ENCODE measurements at regions not wholly inside any gene's neighbourhood (a gene's known extent, or its start where the extent isn't known, plus 50 kb on each side); places are given as distances from the start of the nearest gene placed in this dataset.
"Not testable (repeated sequence)": the region's sequence is repeated elsewhere in the genome, so short reads cannot be mapped to it uniquely, and the experiment has no call there.

DNA sequence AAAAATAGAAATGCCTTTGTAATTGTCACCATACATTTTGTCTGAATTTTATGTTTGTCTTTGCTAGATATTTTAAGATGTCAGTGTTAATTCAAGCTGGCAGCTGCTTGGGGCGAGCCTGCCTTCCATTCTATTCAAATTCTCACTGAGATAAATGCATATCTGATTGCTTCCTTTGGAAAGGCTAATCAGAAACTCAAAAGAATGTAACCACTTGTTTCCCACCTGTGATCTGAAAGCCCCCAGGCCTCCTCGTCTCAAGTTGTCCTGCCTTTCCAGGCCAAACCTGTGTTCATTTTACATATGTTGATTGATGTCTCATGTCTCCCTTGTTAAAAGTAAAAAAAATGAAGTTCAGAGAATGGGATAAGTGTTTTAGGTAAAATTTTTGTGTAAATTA is 318.7 kb upstream of the TECRL start:
- intact Hi-C loops (cut with micrococcal nuclease): no loop called here

DNA sequence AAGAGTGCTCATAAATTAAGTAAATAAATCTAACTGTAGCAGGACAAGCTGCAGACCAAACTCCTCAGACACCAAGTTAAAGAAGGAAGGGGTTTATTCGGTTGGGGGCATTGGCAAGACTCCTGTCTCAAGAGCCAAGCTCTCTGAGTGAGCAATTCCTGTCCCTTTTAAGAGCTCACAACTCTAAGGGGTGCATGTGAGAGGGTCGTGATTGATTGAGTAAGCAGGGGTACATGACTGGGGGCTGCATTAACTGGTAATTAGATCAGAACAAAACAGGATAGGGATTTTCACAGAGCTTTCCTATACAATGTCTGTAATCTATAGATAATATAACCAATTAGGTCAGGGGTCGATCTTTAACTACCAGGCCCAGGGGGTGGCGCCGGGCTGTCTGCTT is 318.1 kb upstream of the TECRL start:
- H3K9me3 Mint-ChIP-seq; H4K20me1 ChIP-seq (ENCODE audit: insufficient read depth, low read length); H3K4me3 ChIP-seq (replicated peaks in 1 of 3; ENCODE audit: low read depth in 2 of 3, low read length in 3 of 3); H3K9me3 ChIP-seq (replicated peaks in 1 of 2; ENCODE audit: control insufficient read depth in 1 of 2, insufficient read depth in 1 of 2, low read length in 2 of 2); H2AFZ ChIP-seq (ENCODE audit: insufficient read depth, low read depth, low read length, poor library complexity, severe bottlenecking); DNase-seq; intact Hi-C loops (cut with micrococcal nuclease); H3K36me3 ChIP-seq (replicated peaks in 1 of 2; ENCODE audit: control insufficient read depth in 1 of 2, insufficient read depth in 2 of 2, low read length in 2 of 2); H3K79me2 ChIP-seq (ENCODE audit: insufficient read depth, low read length); H3K4me1 ChIP-seq (ENCODE audit: control insufficient read depth in 1 of 2, insufficient read depth in 2 of 2, low read length in 2 of 2); H3K27me3 ChIP-seq (ENCODE audit: control insufficient read depth in 2 of 2, insufficient read depth in 2 of 2, low read length in 2 of 2); H3K4me1 Mint-ChIP-seq; H3K27me3 Mint-ChIP-seq (ENCODE audit: low read depth in 3 of 3); H3K4me3 Mint-ChIP-seq; H3K4me2 ChIP-seq (replicated peaks; ENCODE audit: extremely low read depth, low read length, poor library complexity, severe bottlenecking); H3K36me3 Mint-ChIP-seq; H3K9ac ChIP-seq (ENCODE audit: insufficient read depth, low read length, poor library complexity, severe bottlenecking); H3K27ac ChIP-seq (ENCODE audit: low read depth in 1 of 2, low read length in 2 of 2); H3K27ac Mint-ChIP-seq: not testable (repeated sequence)
- no CpG with 5 or more reads among the region's 5 CpGs for whole genome bisulfite sequencing (ENCODE audit: insufficient coverage)

More for the DNA sequence above, 318.7 kb upstream of the TECRL start:
- H3K27ac Mint-ChIP-seq: no peak overlapping the region
- H3K9me3 Mint-ChIP-seq: peaks cover 0 to 6% (median 4%) of the 10 kb centered on the region in 7 donors
- Histone ChIP-seq H3K27ac (ENCODE audit: low read depth in 1 of 2, low read length in 2 of 2) (no peak overlapping the region), H3K4me3 (replicated peaks in 1 of 3; ENCODE audit: low read depth in 2 of 3, low read length in 3 of 3) (no peak overlapping the region), H4K20me1 (ENCODE audit: insufficient read depth, low read length) (no peaks in the 10 kb centered on the region), H3K4me2 (replicated peaks; ENCODE audit: extremely low read depth, low read length, poor library complexity, severe bottlenecking) (no peak overlapping the region), H3K4me1 (ENCODE audit: control insufficient read depth in 1 of 2, insufficient read depth in 2 of 2, low read length in 2 of 2) (no peaks in the 10 kb centered on the region), H3K36me3 (replicated peaks in 1 of 2; ENCODE audit: control insufficient read depth in 1 of 2, insufficient read depth in 2 of 2, low read length in 2 of 2) (no peaks in the 10 kb centered on the region), H3K9me3 (replicated peaks in 1 of 2; ENCODE audit: control insufficient read depth in 1 of 2, insufficient read depth in 1 of 2, low read length in 2 of 2) (no peaks in the 10 kb centered on the region), H3K79me2 (ENCODE audit: insufficient read depth, low read length) (no peaks in the 10 kb centered on the region), H3K27me3 (ENCODE audit: control insufficient read depth in 2 of 2, insufficient read depth in 2 of 2, low read length in 2 of 2) (no peaks in the 10 kb centered on the region), H3K9ac (ENCODE audit: insufficient read depth, low read length, poor library complexity, severe bottlenecking) (no peak overlapping the region), H2AFZ (ENCODE audit: insufficient read depth, low read depth, low read length, poor library complexity, severe bottlenecking) (no peak overlapping the region)
- H3K4me3 Mint-ChIP-seq: no peak overlapping the region
- H3K36me3 Mint-ChIP-seq: no peaks in the 10 kb centered on the region
- no CpG with 5 or more reads among the region's 2 CpGs for WGBS (ENCODE audit: insufficient coverage)
- no peaks in the 10 kb centered on the region for H3K4me1 Mint-ChIP-seq
- H3K27me3 Mint-ChIP-seq (ENCODE audit: low read depth in 3 of 3): no peaks in the 10 kb centered on the region
- TF ChIP-seq, protein P1, sequence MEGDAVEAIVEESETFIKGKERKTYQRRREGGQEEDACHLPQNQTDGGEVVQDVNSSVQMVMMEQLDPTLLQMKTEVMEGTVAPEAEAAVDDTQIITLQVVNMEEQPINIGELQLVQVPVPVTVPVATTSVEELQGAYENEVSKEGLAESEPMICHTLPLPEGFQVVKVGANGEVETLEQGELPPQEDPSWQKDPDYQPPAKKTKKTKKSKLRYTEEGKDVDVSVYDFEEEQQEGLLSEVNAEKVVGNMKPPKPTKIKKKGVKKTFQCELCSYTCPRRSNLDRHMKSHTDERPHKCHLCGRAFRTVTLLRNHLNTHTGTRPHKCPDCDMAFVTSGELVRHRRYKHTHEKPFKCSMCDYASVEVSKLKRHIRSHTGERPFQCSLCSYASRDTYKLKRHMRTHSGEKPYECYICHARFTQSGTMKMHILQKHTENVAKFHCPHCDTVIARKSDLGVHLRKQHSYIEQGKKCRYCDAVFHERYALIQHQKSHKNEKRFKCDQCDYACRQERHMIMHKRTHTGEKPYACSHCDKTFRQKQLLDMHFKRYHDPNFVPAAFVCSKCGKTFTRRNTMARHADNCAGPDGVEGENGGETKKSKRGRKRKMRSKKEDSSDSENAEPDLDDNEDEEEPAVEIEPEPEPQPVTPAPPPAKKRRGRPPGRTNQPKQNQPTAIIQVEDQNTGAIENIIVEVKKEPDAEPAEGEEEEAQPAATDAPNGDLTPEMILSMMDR (IDR thresholded peaks at IDR 0.05): no peak
- no peak for DNase-seq

All from CD14-positive monocyte (primary cell).